DMS79 treated with DMSO at 0.1 percent for 48 hours (cell line): ENCODE measurements at regions not wholly inside any gene's neighbourhood (a gene's known extent, or its start where the extent isn't known, plus 50 kb on each side); places are given as distances from the start of the nearest gene placed in this dataset.
"Not testable (repeated sequence)": the region's sequence is repeated elsewhere in the genome, so short reads cannot be mapped to it uniquely, and the experiment has no call there.

Experiments used
- DNase-seq: peaks from one replicate; lab custom pipeline; 2025; lab: John Stamatoyannopoulos, UW

DNA sequence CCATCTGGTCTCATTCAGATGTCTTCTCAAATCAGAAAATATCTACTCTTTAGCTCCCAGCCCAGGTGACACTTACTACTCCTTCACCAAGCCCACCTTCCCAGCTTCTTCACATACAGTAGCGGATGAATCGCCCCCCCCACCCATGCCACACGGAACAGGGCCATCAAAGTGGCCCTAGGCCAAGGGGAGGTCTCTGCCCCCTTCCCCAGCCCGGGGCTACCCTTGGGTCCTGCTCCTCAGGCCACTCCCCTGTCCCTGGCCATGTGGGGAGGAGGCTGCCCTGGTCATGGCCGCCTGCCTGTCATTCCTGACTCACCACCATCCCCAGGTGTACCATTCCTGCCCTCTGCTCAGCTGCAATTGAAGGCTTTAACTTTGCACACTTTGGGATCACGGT lies 142.8 kb downstream of the NECTIN1 start:
- DNase-seq: no peak

DNA sequence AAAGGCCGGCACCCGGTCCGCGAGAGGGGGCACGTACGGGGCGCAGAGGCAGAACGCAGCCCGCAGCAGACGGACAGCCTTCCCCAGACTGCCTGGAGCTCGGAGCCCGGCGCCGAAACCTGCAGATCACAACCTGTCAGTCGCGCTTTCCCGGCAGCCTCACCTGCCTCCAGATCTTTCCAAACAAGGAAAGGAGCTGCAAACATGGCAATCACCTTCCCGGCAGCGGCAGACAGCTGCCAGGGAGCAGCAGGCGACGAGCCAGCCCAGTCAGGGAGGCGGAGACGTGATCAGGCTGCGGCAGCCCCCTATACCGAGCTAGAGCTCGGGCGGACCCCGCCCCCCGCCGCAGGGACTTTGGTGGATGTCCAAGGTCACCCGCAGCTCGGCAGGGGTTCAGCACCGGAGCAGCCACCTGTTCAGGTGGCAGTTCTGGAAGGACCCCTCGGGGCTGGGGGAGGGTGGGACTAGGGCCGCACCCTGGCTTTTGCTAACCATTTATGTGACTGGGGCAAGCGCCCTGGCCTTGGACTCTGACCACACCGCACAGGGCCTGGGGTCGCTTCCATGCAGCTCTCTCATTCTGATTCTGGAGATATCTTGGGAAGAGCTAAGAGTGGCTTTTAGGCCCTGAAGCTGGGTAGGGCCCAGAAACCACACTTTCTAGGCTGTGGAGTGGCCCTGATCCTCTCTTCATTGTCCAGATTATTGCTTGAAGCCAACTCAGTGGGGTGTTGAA lies 143.8 kb downstream of the NECTIN1 start:
- DNase-seq: peak; percentile 85

DNA sequence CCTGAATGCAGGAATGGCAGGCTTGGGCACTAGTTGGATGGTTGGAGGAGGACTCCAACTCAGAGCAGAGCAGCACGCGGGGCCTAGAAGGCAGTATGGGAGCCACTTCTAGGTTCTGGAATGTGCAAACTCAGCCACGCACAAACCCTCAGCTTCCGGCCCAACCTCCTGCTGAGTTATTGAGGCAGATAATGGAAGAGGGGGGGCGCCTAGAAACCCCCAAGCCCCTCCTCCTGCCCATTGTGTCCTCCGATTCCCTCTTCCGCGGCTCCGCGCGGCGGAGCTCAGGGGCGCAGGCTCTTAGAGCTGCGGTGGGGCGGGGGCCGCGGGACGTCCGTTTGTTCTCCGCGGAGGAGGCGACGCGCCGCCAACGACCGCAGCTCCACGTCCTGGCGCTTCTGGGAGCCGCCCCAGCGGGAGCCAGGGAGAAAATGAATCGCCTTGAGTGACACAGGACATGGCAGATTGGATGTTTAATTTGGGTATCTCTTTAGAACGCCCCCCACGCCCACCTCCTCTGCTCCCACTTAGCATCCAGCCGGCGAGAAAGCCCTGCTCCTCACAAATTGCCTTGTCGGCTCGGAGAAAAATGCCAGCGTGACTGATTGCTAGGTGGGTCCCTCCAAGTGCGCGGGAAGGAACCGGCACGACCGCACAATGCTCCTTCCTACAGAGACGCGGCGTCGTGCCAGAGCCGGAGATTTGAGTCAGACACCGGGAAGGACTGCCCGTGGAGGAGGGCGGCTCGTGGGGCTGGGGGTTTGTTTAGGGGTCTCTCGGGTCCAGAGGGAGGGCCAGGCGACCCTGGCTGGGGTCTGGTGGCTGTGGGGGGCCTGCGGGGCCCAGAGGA lies 144.6 kb downstream of the NECTIN1 start:
- DNase-seq: peak; percentile 71

DNA sequence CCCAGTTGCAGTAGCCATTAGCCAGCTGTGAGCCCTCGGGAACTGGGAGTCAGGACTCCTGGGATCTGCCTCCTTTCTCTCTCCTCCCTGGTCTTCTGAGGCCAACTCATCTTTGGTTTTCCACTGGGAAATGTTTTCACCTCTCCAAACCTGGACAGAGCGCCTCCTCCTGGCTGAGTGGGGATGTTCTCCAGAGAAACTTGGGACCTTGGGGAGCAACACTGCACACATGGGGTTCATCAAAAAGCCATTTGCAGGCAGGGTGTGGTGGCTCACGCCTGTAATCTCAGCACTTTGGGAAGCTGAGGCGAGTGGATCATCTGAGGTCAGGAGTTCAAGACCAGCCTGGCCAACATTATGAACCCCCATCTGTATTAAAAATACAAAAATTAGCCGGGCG lies 145.4 kb downstream of the NECTIN1 start:
- no peak for DNase-seq

DNA sequence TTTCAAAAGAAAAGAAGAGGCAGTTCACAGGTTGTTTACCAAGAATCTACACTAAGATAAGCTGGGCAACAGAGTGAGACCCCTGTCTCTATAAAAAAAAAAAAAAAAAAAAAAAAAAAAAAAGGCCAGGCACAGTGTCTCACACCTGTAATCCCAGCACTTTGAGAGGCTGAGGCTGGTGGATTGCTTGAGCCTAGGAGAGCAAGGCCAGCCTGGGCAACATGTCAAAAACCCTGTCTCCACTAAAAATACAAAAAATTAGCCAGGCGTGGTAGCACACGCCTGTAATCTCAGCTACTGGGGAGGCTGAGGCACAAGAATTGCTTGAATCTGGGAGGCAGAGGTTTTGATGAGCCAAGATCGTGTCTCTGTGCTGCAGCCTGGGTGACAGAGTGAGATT lies 147.6 kb downstream of the NECTIN1 start:
- not testable (repeated sequence) for DNase-seq

DNA sequence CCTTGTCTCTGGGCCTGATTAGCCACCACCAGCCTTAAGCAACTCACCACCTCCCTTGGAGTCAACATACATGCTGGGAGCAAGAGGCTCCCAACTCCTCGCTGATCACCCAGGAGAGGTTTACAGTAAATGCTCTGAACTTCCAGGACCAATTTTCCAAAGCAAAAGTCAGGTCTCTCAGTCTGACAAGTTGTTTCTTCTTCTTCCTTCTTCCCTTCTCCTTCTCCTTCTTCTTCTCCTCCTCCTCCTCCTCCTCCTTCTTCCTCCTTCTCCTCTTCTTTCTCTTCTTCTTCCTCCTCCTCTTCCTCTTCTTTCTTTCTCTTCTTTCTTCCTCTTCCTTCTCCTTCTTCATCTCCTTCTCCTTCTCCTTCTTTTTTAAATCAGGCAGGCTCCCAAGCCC lies 148.2 kb downstream of the NECTIN1 start:
- no peak for DNase-seq

DNA sequence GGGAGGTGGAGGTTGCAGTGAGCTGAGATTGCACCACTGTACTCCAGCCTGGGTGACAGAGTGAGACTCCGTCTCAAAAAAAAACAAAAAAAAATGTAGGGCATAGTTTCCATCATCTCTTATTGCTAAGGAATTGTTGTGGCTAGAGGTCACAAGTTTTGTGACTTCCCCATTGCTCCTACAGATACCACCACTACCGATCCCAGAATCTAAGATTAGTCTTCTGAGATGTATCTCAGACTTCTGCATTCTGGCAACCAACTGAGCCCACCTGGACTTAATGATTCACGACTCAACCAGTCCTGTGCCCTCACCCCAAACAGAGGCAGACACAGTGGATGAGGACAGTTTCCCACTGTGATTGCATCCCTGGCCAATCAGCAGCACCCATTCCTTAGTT lies 148.9 kb downstream of the NECTIN1 start:
- DNase-seq: no peak

DNA sequence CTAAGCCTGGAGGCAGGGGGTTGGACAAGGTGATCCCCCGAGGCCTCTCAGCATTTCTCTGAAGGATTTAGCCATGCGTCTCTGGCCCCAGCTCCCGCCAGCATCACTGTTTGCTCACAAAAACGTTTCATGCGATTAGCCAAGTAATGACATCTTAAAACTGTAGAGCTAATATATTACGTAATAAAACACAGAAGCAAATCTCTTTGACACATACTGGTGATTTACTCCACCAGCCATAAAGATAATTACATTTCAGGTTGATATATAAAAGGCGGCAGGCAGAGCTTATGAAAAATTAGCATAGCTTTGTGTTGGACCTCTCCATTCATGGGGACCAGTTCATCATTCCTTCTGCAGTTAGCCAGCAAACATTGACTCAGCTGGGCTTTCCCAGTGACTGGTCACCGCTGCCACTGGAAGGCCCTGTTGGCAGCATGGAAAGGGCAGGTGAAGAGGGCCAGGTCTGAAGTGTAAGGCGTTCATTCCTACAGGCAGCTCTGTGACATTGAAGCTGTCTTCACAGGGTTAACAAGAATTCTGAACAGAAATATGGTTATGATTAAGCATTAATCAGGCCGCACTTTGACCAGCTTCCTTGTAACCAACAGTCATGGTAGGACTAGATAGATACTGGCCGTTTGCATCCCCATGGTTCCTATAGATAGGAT lies 150.3 kb downstream of the NECTIN1 start:
- DNase-seq: no peak

DNA sequence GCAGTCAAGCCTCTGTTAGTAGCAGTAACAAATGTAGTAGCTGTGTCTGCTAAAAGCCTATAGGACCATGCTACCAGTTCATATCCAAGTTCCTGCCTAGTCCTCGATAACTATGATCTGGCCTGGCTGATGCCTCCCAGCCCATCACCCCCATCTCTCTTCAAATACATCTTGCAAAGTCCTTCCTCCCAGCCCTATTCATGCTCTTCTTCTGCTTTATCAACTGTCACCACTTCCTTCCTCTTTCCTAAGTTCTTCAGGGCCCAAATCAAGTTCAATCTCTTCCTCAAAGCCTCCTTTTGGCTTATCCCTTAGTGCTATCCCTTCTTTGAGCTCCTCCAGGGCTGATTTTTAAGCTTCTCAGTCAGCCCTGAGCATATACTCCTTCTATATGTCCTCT lies 150.9 kb upstream of the THY1 start:
- no peak for DNase-seq

DNA sequence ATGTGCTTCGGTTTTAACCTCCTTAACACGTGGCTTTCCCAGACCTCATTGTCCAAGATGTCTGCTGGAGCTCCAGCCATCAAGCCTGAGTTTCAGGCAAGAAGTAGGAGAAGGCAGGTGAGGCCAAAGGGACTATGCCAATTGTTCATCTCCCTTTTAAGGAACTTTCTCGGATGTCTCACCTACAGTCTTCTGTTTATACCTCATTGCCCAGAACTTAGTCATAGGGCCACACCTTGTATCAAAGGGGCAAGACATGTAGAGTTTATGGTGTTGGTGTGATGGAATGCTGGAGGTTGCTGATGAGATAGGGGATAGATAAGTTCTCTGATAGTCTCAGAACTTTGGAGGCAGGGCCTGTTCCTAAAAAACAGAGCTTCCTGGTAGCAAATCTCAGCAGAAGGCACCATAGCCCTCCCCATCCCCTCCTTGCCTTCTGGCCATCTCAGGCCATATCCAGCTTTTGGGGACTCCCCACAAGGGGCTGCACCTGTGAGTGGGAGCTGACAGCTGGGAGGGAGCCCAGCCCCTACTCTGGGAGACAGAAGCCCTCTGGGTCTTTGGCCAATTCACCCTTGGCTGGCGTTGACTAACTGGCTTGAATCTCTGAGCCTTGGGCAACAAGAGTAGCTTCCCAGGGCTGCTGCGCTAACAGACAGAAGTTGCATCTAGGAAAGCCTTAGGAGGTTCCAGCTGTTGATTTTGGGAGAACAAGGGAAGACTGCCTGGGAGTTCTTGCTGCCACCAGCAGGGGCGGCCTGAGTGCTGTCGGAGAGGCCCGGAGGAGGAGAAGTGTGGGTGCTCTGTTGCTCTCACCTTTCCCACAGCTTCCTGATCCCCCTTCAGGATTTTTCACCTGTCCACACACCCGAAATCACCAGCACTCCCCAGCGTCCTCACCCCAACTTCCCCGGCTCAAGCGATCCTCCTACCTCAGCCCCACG lies 149.8 kb upstream of the THY1 start:
- DNase-seq: no peak

DNA sequence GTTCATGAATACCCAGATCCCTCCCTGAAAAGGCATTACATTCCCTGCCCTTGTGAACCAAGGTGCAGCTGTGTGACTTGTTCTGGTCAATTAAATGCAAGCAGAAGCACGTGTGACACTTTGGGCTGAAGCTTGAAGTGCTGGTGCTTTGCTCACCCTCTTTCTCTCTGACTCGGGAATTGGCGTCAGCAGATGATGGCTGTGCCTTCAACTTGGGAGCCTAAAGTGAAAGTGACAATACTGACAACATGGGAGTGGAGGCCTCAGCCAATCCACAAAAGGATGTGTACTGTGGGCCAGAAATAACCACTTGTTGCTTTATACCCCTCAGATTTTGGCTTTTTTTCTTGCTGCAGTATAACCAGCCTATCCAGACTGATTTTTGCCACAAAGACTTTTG lies 148.3 kb upstream of the THY1 start:
- peak; percentile 91 for DNase-seq

DNA sequence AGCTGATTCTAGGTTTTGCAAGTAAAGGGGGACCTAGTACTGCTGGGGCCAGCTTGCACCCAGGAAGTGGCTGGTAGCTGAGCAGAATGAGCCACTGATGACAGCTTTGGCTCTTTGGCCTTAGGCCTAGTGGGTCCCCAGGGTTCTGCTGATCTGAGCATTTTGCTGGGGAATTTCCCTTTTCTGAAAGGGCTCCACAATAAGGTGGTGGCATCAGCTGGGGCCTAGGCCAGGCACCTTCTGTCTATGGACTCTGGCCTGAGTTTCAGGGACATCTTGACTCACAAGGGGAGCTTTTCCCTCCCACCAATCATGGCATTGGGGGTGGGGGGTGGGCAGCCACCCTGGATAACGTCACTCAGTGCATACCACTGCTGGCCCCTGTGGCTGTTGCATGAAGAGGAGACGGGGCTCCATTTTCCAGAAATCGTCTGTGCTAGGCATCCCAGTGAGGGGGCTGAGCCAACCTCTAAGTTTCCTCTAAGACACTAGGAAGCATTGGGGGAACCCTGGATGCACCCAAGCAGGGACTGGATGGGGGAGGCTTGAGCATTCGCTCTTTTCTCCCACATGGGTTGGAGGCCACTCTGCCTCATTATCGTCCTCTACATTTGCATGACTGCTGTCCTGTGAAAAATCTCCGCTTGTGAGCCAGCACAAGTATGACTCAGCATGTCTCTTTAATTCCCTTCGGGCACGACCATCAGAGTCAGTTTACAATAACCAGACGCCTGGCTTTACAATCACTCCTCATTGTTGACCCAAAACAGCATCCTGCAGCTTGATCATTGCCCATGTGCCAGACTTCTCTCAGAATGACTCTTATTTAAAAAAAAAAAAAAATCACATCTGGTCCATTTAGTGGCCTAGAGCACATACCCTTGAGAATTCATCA lies 145.0 kb upstream of the THY1 start:
- peak; percentile 97 for DNase-seq

DNA sequence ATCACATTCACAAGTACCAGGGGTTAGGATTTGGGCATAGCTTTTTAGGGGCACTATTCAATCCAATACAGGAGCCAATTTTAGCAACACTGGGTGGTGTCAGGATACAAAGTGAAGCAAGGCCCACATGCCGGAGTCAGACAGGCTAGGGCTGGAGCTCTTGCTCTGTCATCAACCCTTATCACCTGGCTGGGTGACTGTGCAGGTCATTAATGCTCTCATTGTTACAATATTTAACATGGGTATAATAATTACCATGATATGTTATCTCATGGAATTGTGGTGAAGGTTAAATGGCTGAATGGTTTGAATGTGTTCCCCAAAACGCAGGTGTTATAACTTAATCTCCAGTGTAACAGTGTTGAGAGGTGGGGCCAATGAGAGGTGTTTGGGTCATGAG lies 143.3 kb upstream of the THY1 start:
- DNase-seq: no peak

DNA sequence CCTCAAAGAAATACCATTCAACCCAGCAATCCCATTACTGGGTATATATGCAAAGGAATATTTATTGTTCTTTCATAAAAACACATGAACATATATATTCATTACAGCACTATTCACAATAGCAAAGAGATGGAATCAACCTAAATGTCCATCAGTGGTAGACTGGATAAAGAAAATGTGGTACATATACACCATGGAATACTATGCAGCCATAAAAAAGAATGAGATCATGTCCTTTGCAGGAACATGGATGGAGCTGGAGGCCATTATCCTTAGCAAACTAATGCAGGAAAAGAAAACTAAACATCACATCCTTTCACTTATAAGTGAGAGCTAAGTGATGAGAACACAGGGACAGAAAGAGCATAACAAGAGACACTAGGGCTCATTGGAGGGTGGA lies 142.7 kb upstream of the THY1 start:
- DNase-seq: not testable (repeated sequence)

DNA sequence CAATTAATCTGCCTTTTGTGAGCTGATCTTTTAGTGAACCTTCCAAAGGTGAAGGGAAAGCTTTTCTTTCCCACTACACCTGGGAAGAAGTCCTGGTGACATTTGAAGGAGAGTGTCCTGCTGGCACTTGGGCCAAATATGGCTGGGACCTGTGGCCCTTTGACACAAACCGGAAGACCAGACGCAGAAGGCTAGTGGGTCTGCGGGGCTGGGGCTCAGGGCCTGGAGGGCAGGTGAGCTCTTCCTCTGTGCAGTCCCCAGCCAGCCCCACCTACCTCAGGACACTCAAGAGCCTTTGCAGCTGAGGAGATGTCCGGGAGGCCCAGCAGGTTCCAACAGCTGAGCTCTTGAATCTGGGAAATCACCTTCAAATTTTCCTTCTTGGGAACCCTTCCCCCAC lies 138.0 kb upstream of the THY1 start:
- no peak for DNase-seq

DNA sequence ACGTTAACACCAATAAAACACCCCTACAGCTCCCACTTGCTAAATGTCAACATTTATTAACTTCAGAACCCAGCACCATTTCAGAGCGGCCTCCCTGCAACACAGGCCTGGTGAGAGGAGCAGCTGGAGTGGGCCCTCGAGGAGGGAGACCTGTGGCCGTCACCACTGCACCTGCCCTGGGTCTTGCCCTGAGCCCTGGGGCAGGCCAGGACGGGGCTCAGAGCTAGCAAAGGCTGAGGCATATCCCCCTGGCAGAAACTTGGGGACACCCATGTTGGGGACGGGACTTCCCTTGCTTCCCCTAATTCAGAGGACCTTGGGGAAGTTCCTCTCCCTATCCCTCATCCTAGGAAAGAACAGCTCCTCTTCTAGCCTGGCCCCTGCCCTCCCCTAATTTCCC lies 137.3 kb upstream of the THY1 start:
- no peak for DNase-seq

DNA sequence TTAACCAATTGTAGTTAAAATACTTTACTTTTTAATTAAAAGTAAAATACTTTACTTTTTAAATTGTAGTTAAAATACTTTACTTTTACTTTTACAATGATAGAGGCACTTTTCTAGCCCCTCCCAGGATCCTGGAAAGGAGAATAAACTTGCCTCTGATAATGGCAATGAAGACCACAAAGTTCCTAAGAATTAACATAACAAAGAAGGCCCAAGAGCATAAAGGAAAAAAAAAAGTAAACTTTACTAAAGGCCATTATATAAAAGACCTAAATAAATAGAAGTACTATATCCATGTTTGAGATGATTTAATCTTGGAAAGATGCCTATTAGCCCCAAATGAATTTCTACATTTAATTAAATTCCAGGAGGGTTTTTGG lies 129.1 kb upstream of the THY1 start:
- DNase-seq: no peak

DNA sequence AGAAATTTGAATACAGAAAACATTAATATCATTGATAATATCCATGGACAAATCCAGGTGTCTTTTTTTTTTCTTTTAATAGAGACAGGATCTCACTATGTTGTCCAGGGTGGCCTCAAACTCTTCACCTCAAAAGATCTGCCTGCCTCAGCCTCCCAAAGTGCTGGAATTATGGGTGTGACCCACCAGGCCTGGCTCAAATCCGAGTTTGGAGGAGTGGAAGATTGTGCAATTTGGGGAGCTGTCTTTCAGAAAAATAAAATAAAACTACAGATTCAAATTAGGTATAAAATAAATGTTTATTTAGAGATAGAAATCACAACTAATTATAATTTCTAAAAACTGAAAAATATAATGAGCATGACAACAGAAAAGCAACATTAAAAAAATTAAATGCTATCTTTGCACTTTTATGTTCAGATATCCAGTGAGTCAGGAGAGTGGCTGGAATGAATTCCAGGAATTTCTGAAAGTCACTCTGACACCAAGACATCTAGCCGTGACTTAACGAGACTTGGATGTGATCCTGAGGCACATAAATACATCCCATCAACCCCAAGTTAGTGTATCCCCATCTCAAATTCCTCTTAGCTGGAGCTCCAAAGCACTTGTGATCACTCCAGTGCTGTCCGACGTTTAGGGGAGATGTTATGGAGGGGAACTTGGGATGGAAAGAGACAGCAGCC lies 128.6 kb upstream of the THY1 start:
- no peak for DNase-seq

DNA sequence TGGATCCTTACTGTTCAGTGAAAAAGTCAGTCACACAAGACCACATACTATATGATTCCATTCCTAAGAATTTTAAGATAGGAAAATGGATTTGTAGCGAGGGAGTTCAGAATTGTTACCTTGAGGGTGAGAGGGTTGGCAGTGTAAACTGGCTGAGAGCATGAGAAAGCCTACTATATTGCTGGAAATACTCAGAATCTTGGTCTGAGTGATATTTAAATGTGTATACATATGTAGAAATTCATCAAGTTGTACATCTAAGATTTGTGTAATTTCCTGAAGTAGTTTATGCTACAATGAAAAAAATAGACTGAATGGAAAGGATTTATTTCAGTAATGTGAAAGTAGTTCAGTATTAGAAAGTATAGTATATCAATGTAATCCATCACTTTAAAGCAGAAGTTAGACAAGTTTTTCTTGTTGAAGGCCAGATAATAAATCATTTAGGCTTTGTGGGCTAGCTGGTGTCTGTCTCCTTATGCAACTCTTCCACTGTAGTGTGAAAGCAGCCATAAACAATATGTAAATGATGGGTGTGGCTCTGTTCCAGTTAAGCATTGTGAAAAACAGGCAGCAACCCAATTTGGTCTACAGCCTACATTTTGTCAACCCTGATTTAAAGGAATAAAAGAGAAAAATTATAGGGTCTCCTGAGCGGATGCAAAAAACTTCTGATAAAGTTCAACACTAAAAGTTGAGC lies 127.2 kb upstream of the THY1 start:
- no peak for DNase-seq

DNA sequence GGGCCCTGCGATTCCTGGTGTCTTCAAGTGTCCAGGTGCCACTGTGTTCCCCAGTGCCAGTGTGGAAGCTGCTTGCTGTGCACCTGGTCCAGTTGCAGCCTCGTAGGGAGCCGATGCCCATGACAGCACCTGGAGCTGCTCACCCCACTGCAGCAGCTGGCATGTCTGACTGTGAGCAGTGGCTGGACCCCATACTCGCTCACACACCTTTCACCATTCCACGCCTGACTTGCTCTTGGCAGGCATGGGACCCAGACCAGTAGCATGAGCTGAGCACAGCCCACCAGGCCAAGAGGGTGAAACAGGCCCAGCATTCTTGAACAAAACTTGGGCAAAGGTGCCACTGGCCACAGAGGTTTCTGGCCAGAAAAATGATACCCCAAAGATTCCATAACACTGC lies 124.5 kb upstream of the THY1 start:
- no peak for DNase-seq
